Coronary artery (tissue), 2 donors: ENCODE measurements at regions not wholly inside any gene's neighbourhood (a gene's known extent, or its start where the extent isn't known, plus 50 kb on each side); places are given as distances from the start of the nearest gene placed in this dataset.

Experiments
- DNase-seq: peaks from one replicate; pipeline ENCODE4 v3.0.0-alpha.2; 2017; ENCODE audit warnings: low spot score
- H3K27ac ChIP-seq, 2 donors: fragments of 200-600 bp; sonication (generic); one replicate each; pipeline ENCODE4 v1.5.1; 2016 to 2019
- H3K4me3 ChIP-seq: fragments of 200-600 bp; sonication (generic); 2 replicates; pipeline ENCODE4 v1.5.1; 2016; ENCODE audit warnings: mild to moderate bottlenecking, moderate library complexity
- TF ChIP-seq, protein P1 (sequence below): fragments of 200-600 bp; sonication (generic); IDR thresholded peaks from one replicate; pipeline ENCODE4 v1.5.1; 2019; ENCODE audit warnings: antibody characterized with exemption

GRCh38 chrX:138008281-138008680 is 442.4 kb downstream of the ZIC3 start:
- TF ChIP-seq, protein P1, sequence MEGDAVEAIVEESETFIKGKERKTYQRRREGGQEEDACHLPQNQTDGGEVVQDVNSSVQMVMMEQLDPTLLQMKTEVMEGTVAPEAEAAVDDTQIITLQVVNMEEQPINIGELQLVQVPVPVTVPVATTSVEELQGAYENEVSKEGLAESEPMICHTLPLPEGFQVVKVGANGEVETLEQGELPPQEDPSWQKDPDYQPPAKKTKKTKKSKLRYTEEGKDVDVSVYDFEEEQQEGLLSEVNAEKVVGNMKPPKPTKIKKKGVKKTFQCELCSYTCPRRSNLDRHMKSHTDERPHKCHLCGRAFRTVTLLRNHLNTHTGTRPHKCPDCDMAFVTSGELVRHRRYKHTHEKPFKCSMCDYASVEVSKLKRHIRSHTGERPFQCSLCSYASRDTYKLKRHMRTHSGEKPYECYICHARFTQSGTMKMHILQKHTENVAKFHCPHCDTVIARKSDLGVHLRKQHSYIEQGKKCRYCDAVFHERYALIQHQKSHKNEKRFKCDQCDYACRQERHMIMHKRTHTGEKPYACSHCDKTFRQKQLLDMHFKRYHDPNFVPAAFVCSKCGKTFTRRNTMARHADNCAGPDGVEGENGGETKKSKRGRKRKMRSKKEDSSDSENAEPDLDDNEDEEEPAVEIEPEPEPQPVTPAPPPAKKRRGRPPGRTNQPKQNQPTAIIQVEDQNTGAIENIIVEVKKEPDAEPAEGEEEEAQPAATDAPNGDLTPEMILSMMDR, result no peak
- Histone ChIP-seq H3K4me3 (no peak overlapping the region), H3K27ac (no peak overlapping the region)
- DNase-seq, result no peak

- no peak overlapping the region for H3K27ac ChIP-seq
- no peak overlapping the region for H3K4me3 ChIP-seq
- DNase-seq, result no peak
- TF ChIP-seq, protein P1, result no peak
These were observed 445.5 kb downstream of the ZIC3 start for GRCh38 chrX:138011468-138011867.

DNA sequence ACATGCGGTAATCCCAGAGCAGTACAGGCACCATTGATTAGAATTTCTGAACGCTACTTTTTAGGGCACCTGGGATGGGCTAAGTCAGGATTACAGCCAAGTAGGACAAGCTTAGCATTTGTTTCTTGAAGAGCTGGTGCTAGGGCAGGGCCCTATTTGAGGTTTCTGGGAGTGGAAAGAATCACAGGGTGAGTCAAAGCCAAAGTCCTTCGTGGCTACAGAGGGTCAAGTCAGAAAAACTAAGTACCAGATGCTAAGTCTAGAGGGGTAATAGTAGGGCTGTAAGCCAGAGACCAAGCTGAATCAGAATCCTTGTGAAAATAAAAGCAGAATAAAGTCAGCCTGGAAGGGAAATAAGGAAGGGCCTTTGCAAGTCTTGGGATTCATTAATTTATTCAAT is 448.6 kb downstream of the ZIC3 start:
- TF ChIP-seq, protein P1, result no peak
- Histone ChIP-seq H3K27ac (no peak overlapping the region), H3K4me3 (no peak overlapping the region)
- no peak for DNase-seq

DNA sequence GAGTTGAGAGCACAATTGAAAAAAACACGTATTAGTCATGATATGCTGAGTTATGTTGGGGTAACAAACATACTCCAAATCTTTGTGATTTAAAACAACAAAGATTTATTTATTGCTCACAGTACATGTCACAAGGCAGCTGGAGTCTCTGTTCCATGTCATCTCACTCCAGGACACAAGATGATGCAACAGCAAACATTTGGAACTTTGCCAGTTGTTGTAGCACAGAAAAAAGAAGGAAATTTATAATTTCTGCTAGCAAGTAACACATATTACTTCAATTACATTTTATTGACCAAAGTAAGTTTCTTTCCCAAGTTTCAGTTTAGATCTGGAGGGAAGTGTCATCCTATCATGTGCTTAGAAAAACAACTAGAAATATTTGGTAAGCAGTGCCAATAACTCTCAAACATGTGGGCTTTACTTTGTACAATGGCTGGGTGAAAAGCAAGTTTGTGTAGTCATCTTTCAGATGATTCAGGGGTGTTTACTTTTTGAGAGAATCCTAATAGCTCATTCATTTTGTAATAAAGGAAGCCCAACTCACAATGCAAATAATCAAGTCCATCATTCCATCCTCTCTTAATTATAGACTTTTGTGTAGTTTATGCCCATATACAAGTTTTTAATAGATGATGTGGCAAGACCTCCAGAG is 452.3 kb downstream of the ZIC3 start:
- Histone ChIP-seq H3K4me3 (no peak overlapping the region), H3K27ac (no peak overlapping the region)
- DNase-seq, result no peak
- TF ChIP-seq, protein P1, result no peak

DNA sequence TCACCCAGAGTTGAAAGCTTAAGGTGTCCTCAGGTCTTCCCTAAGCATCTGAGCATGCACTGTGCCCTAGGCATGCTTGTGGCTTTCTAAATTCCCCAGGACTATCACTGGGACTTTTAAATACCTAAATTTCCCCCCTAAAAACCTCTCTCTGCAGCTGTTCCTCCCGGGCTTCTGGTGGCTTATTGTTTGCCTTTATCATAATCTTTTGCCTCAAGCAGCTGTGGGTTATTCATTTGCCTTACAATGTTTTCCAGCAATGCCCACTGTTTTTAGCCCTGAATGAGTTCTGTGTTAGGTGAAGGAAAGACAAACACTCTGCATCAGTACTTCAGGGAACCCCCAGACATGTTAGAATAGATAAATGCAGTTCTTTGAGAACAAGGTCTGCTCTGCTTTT is 455.0 kb downstream of the ZIC3 start:
- TF ChIP-seq, protein P1, result no peak
- DNase-seq, result no peak
- H3K27ac ChIP-seq, result no peak overlapping the region
- no peak overlapping the region for H3K4me3 ChIP-seq

- Histone ChIP-seq H3K27ac (no peak overlapping the region), H3K4me3 (no peak overlapping the region)
- DNase-seq, result no peak
- TF ChIP-seq, protein P1, result no peak
These were observed 460.3 kb downstream of the ZIC3 start for GRCh38 chrX:138026211-138026610.

- Histone ChIP-seq H3K27ac (no peak overlapping the region), H3K4me3 (no peak overlapping the region)
- no peak for DNase-seq
- TF ChIP-seq, protein P1, result no peak
These were observed 465.8 kb downstream of the ZIC3 start for GRCh38 chrX:138031715-138032114.
